ENCODE measurements at regions not wholly inside any gene's neighbourhood (a gene's known extent, or its start where the extent isn't known, plus 50 kb on each side); places are given as distances from the start of the nearest gene placed in this dataset.

DNA sequence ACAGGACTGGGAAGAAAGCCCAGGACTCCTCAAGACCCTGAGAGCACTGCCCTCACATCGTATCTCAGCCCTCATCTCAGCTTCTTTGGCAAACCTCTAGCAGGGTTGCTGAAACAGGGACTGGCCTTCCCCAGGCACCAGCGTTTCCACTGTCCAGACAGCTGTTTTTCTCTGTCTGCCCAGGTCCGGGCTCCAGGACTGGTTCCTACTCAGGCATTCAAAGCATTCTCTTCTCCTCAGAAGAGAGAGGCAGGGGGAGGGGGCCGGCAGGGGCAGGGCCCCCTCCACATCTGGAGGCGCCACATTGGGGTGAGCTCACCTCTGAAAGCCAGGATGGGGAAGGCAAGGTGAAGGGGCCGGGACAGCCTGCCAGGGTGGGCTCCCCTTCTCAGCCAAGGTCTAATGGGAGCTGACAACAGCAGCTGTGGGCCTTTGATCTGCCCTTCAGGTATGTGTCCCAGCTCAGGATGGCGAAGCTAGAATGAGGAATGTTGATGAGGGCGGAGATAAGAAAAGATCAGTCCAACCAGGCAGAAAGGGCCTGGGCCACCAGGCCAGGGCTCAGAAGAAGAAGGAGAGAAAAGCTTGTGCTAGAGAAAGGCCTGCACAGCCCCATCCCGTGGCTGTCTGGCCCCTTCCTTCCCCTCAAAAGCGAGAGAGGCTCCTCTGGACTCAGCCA is 60.4 kb downstream of the PJA1 start:
- H3K36me3 ChIP-seq (ENCODE audit: low read depth): no peaks in the 10 kb centered on the region
- ATAC-seq (no peak), DNase-seq (no peak)
- TF ChIP-seq, protein P1, sequence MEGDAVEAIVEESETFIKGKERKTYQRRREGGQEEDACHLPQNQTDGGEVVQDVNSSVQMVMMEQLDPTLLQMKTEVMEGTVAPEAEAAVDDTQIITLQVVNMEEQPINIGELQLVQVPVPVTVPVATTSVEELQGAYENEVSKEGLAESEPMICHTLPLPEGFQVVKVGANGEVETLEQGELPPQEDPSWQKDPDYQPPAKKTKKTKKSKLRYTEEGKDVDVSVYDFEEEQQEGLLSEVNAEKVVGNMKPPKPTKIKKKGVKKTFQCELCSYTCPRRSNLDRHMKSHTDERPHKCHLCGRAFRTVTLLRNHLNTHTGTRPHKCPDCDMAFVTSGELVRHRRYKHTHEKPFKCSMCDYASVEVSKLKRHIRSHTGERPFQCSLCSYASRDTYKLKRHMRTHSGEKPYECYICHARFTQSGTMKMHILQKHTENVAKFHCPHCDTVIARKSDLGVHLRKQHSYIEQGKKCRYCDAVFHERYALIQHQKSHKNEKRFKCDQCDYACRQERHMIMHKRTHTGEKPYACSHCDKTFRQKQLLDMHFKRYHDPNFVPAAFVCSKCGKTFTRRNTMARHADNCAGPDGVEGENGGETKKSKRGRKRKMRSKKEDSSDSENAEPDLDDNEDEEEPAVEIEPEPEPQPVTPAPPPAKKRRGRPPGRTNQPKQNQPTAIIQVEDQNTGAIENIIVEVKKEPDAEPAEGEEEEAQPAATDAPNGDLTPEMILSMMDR (IDR thresholded peaks at IDR 0.05): no peak
- no peaks in the 10 kb centered on the region for H3K9me3 ChIP-seq
- no peak overlapping the region for H3K4me3 ChIP-seq
- intact Hi-C loops (cut with DNase I, micrococcal nuclease): no loop called here
- H3K4me1 ChIP-seq (ENCODE audit: low read depth): no peaks in the 10 kb centered on the region

DNA sequence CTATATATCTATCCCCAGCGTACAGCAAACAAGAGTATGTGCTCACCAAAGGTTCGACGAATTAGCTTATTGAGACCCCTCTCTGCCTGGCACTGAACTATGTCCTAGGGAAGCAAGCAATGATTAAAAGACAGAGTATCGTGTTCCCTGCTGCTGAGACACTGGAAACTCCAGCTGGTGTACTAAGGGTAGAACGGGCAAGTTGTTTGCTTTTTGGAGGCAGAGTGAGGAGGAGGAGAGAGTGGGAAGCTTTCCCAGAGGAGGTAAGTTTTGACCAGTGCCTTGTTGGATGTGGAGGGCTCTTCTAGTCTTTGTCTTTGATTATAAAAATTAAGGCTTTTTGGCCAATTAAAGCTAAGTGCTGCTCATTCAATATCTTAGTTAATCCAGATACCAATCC is 61.7 kb downstream of the PJA1 start:
- Histone ChIP-seq H3K4me1 (ENCODE audit: low read depth) (no peaks in the 10 kb centered on the region), H3K36me3 (ENCODE audit: low read depth) (no peaks in the 10 kb centered on the region), H3K9me3 (no peaks in the 10 kb centered on the region), H3K4me3 (no peak overlapping the region)
- TF ChIP-seq, protein P1 (IDR thresholded peaks at IDR 0.05): no peak
- ATAC-seq (no peak), DNase-seq (no peak)
- intact Hi-C loops (cut with DNase I, micrococcal nuclease): no loop called here

DNA sequence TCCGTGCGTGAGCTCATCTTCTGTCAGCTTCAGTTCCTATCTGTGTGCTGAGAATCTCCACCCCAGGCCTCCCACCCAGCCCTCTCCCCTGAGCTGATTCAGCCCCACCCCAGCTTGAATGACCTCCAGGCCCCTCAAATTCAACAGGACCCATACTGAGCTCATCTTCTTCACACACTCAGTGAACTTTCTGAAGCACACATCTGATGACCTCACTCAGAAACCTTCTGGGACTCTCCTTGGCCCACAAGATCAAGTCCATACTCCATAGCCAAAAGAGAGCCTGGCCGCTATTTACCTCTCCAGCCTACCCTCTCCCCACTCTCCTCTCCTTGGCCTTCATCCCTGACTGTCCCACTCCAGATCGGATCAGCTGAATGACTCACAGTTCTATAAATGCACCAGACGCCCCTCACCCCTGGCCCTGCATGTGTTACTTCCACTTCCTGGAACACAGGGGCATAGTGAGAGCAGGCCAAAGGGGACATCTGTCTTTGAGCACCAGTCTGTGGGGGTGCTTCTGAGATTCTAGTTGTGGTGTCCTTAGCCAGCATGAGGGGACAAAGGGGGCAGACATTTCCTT is 62.5 kb downstream of the PJA1 start:
- ATAC-seq (no peak), DNase-seq (no peak)
- Histone ChIP-seq H3K36me3 (ENCODE audit: low read depth) (no peaks in the 10 kb centered on the region), H3K4me1 (ENCODE audit: low read depth) (no peaks in the 10 kb centered on the region), H3K9me3 (no peaks in the 10 kb centered on the region), H3K4me3 (no peak overlapping the region)
- TF ChIP-seq, protein P1 (IDR thresholded peaks at IDR 0.05): no peak
- intact Hi-C loops (cut with DNase I, micrococcal nuclease): no loop called here

DNA sequence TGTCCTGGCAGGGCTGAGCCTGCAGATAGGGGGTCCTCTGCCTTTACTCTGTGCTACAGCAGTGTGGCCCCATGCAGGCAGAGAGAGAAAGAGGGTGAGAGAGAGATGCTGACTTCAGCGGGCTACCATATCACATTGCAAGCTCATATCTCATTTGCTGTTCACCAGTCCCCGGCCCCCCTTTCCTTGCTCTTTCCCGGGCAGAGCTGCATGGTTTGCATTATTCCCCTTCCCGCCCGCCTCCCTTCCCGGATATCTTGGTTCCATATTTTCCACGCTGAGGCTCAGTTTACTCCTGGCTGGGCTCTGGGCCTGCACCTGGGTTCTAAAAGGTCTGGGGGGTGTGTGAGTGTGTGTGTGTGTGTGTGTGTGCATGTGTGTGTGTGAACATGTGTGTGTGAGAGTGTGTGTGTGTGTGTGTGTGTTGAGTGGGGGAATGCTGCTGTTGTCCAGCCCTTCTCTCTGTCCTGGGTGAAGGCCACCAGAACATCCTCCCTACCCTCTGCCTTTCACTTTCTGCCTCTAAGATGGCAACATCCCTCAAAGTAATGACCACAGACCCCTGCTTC is 63.5 kb downstream of the PJA1 start:
- Histone ChIP-seq H3K4me3 (no peak overlapping the region), H3K9me3 (no peaks in the 10 kb centered on the region), H3K36me3 (ENCODE audit: low read depth) (no peaks in the 10 kb centered on the region), H3K4me1 (ENCODE audit: low read depth) (no peaks in the 10 kb centered on the region)
- DNase-seq (no peak), ATAC-seq (no peak)
- TF ChIP-seq, protein P1 (IDR thresholded peaks at IDR 0.05): no peak
- intact Hi-C loops (cut with DNase I, micrococcal nuclease): no loop called here

DNA sequence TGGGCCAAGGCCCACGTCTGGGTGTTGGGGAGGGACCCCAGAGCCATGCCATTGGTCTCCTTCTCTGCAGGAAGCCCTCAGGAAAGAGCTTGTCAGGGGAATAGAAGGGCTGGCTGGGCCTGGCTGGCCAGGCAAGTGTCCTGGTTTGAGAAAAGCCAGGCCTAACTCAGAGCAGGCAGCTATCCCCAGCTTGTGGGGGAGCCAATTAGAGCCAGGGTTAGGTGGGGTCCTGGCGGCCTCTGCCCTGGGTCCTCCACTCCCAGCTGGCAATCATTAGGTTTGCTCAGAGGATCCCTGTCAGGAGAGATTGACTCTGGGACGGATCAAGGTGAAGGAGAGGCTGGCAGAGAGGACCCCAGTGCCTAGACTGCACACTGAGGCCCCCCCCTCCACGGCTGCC is 64.8 kb downstream of the PJA1 start:
- intact Hi-C loops (cut with DNase I, micrococcal nuclease): no loop called here
- Histone ChIP-seq H3K9me3 (no peaks in the 10 kb centered on the region), H3K36me3 (ENCODE audit: low read depth) (no peaks in the 10 kb centered on the region), H3K4me3 (no peak overlapping the region), H3K4me1 (ENCODE audit: low read depth) (no peaks in the 10 kb centered on the region)
- TF ChIP-seq, protein P1 (IDR thresholded peaks at IDR 0.05): no peak
- ATAC-seq: no peak
- no peak for DNase-seq

Data from mucosa of descending colon (tissue), 3 donors.